ENCODE measurements at regions not wholly inside any gene's neighbourhood (a gene's known extent, or its start where the extent isn't known, plus 50 kb on each side); places are given as distances from the start of the nearest gene placed in this dataset.

- POLR2A ChIA-PET: no interaction called here
Measured at GRCh38 chr1:95380909-95381308, 146.9 kb downstream of the RWDD3 start.

GRCh38 chr1:95382000-95382786 is 148.2 kb downstream of the RWDD3 start:
- Histone ChIP-seq H3K27ac (ENCODE audit: low read depth, low read length, poor library complexity, severe bottlenecking) (no peak overlapping the region), H3K36me3 (ENCODE audit: insufficient read depth, low read length) (no peaks in the 10 kb centered on the region), H3K9me2 (ENCODE audit: insufficient read depth, low read length) (no peaks in the 10 kb centered on the region), H3K4me2 (ENCODE audit: low read length) (no peak overlapping the region), H3K4me3 (ENCODE audit: low read depth, low read length, poor library complexity, severe bottlenecking) (no peak overlapping the region), H2AFZ (ENCODE audit: low read length) (no peak overlapping the region), H4K20me1 (ENCODE audit: insufficient read depth, low read length) (no peaks in the 10 kb centered on the region), H3K9me3 (ENCODE audit: low read length) (no peaks in the 10 kb centered on the region), H3K4me1 (ENCODE audit: insufficient read depth, low read length, poor library complexity, severe bottlenecking) (no peaks in the 10 kb centered on the region), H3K79me2 (ENCODE audit: insufficient read depth, low read depth, low read length) (no peaks in the 10 kb centered on the region)
- BruUV-seq (replicated peaks): no TSS peak
- ChIA-PET CTCF (ENCODE audit: unreplicated experiment) (no interaction called here), POLR2A (no interaction called here)
- intact Hi-C loops (cut with micrococcal nuclease; ENCODE audit: unreplicated experiment): no loop called here
- DNase-seq (ENCODE audit: low spot score): no peak
- TF ChIP-seq CTCF (conservative IDR thresholded peaks at IDR 0.05; ENCODE audit: low read length): no peak
- TF ChIP-seq EZH2phosphoT487 (IDR thresholded peaks at IDR 0.05; ENCODE audit: borderline replicate concordance, low read depth, low read length): no peak

More at GRCh38 chr1:95380909-95381308, 146.9 kb downstream of the RWDD3 start:
- no peak overlapping the region for H3K4me3 ChIP-seq (ENCODE audit: low read depth, low read length, poor library complexity, severe bottlenecking)
- CTCF ChIA-PET (ENCODE audit: unreplicated experiment): no interaction called here
- intact Hi-C loops (cut with micrococcal nuclease; ENCODE audit: unreplicated experiment): no loop called here
- H3K9me2 ChIP-seq (ENCODE audit: insufficient read depth, low read length): no peaks in the 10 kb centered on the region
- DNase-seq (ENCODE audit: low spot score): no peak
- H4K20me1 ChIP-seq (ENCODE audit: insufficient read depth, low read length): no peaks in the 10 kb centered on the region
- no TSS peak for BruUV-seq (replicated peaks)
- no peaks in the 10 kb centered on the region for H3K9me3 ChIP-seq (ENCODE audit: low read length)
- H2AFZ ChIP-seq (ENCODE audit: low read length): no peak overlapping the region
- no peak overlapping the region for H3K27ac ChIP-seq (ENCODE audit: low read depth, low read length, poor library complexity, severe bottlenecking)
- no peak overlapping the region for H3K4me2 ChIP-seq (ENCODE audit: low read length)
- no peak for TF ChIP-seq EZH2phosphoT487 (IDR thresholded peaks at IDR 0.05; ENCODE audit: borderline replicate concordance, low read depth, low read length)
- H3K79me2 ChIP-seq (ENCODE audit: insufficient read depth, low read depth, low read length): no peaks in the 10 kb centered on the region
- no peaks in the 10 kb centered on the region for H3K4me1 ChIP-seq (ENCODE audit: insufficient read depth, low read length, poor library complexity, severe bottlenecking)
- no peaks in the 10 kb centered on the region for H3K36me3 ChIP-seq (ENCODE audit: insufficient read depth, low read length)

DNA sequence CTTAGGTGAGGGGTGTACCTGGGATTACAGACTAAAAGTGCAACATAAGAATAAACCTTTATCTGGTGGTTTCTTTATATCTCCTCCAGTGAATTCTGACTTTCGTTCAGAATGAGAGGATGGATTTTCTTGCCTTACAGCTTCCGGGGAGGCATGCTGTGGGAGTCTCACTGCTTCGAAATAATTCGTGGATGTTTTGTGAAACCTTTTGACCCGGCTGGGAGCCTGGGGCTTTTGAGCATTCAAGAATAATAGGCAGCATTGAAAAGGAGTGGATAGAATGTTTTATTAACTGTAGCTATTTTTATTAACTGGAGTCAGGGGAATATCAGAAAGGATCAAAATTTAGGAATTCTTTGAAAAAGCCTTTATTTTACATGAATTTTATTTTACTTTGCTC is 149.1 kb downstream of the RWDD3 start:
- Histone ChIP-seq H3K4me2 (ENCODE audit: low read length) (no peak overlapping the region), H4K20me1 (ENCODE audit: insufficient read depth, low read length) (no peaks in the 10 kb centered on the region), H3K9me2 (ENCODE audit: insufficient read depth, low read length) (no peaks in the 10 kb centered on the region), H3K27ac (ENCODE audit: low read depth, low read length, poor library complexity, severe bottlenecking) (no peak overlapping the region), H3K36me3 (ENCODE audit: insufficient read depth, low read length) (no peaks in the 10 kb centered on the region), H3K79me2 (ENCODE audit: insufficient read depth, low read depth, low read length) (no peaks in the 10 kb centered on the region), H3K4me3 (ENCODE audit: low read depth, low read length, poor library complexity, severe bottlenecking) (no peak overlapping the region), H3K9me3 (ENCODE audit: low read length) (no peaks in the 10 kb centered on the region), H2AFZ (ENCODE audit: low read length) (no peak overlapping the region), H3K4me1 (ENCODE audit: insufficient read depth, low read length, poor library complexity, severe bottlenecking) (no peaks in the 10 kb centered on the region)
- CTCF ChIA-PET (ENCODE audit: unreplicated experiment): no interaction called here
- DNase-seq (ENCODE audit: low spot score): no peak
- BruUV-seq (replicated peaks): no TSS peak
- POLR2A ChIA-PET: no interaction called here
- TF ChIP-seq EZH2phosphoT487 (IDR thresholded peaks at IDR 0.05; ENCODE audit: borderline replicate concordance, low read depth, low read length) (no peak), CTCF (conservative IDR thresholded peaks at IDR 0.05; ENCODE audit: low read length) (no peak)
- intact Hi-C loops (cut with micrococcal nuclease; ENCODE audit: unreplicated experiment): no loop called here

Data from OCI-LY7 (cell line).